GM23338 (cell line): ENCODE measurements at regions not wholly inside any gene's neighbourhood (a gene's known extent, or its start where the extent isn't known, plus 50 kb on each side); places are given as distances from the start of the nearest gene placed in this dataset.

Experiments used
- CREB1 ChIP-seq: fragments of 250-450 bp; sonication (Bioruptor Pico); IDR thresholded peaks from 2 replicates; pipeline ENCODE4 v1.5.0; 2020; ENCODE audit warnings: low read depth, mild to moderate bottlenecking, moderate library complexity
- CTCF ChIP-seq, 2 experiments: fragments of 200-600 bp in 1 of 2; sonication (generic) in 1 of 2; conservative IDR thresholded peaks; 2 replicates each; pipeline versions ENCODE4 v1.5.1 to v1.6.1; 2016 to 2017; ENCODE audit warnings: antibody characterized with exemption in 2 of 2, low read depth in 2 of 2, mild to moderate bottlenecking in 2 of 2, moderate library complexity in 1 of 2
- EZH2 ChIP-seq: fragments of 200-600 bp; sonication (generic); IDR thresholded peaks from one replicate; pipeline ENCODE4 v1.8.0; 2017; ENCODE audit warnings: antibody characterized with exemption, mild to moderate bottlenecking, low read depth; ENCODE audit not compliant: unreplicated experiment
- EZH2phosphoT487 ChIP-seq: fragments of 200-600 bp; sonication (generic); IDR thresholded peaks from one replicate; pipeline ENCODE4 v1.8.1; 2018; ENCODE audit warnings: antibody characterized with exemption; ENCODE audit not compliant: unreplicated experiment
- JUNB ChIP-seq: IDR thresholded peaks from one replicate; pipeline ENCODE4 v1.6.1; 2016; ENCODE audit warnings: antibody characterized with exemption; ENCODE audit not compliant: unreplicated experiment
- POLR2AphosphoS5 ChIP-seq: IDR thresholded peaks from 2 replicates; pipeline ENCODE4 v1.6.1; 2016; ENCODE audit warnings: antibody characterized with exemption, low read depth
- REST ChIP-seq: IDR thresholded peaks from one replicate; pipeline ENCODE4 v1.6.1; 2018; ENCODE audit warnings: antibody characterized with exemption; ENCODE audit not compliant: unreplicated experiment
- STAT1 ChIP-seq: IDR thresholded peaks from one replicate; pipeline ENCODE4 v1.6.1; 2016; ENCODE audit warnings: antibody characterized with exemption; ENCODE audit not compliant: unreplicated experiment
- ZNF331 ChIP-seq: fragments of 250-450 bp; sonication (Bioruptor Pico); IDR thresholded peaks from 2 replicates; pipeline ENCODE4 v1.5.0; 2020; ENCODE audit warnings: low read depth, mild to moderate bottlenecking, moderate library complexity
- ZNF462 ChIP-seq: fragments of 250-450 bp; sonication (Bioruptor Pico); IDR thresholded peaks from 2 replicates; pipeline ENCODE4 v1.5.0; 2020; ENCODE audit warnings: mild to moderate bottlenecking, moderate library complexity

GRCh38 chr1:215417122-215417521 lies 150.0 kb upstream of the KCTD3 start:
- TF ChIP-seq CTCF (conservative IDR thresholded peaks at IDR 0.05; ENCODE audit: low read depth in 2 of 2) (no peak), POLR2AphosphoS5 (no peak), REST (no peak), EZH2 (no peak), CREB1 (CRISPR knock-in tag) (no peak), EZH2phosphoT487 (no peak), STAT1 (no peak), JUNB (no peak), ZNF331 (CRISPR knock-in tag) (no peak), ZNF462 (CRISPR knock-in tag) (no peak)
